Neuronal stem cell (in vitro differentiated cells): ENCODE measurements at regions not wholly inside any gene's neighbourhood (a gene's known extent, or its start where the extent isn't known, plus 50 kb on each side); places are given as distances from the start of the nearest gene placed in this dataset.

Experiments
- DNase-seq: peaks from one replicate; pipeline ENCODE4 v3.0.0-alpha.2; 2013; ENCODE audit warnings: low spot score
- H2AFZ ChIP-seq: one replicate; pipeline ENCODE4 v1.6.1; 2013; ENCODE audit warnings: mild to moderate bottlenecking, low read length, inconsistent platforms
- H2AK5ac ChIP-seq: 2 replicates; pipeline ENCODE4 v1.6.1; 2013; ENCODE audit warnings: low read depth, mild to moderate bottlenecking, inconsistent platforms, low read length, moderate library complexity, mixed read lengths
- H2BK120ac ChIP-seq: 2 replicates; pipeline ENCODE4 v1.6.1; 2013; ENCODE audit warnings: low read depth, mild to moderate bottlenecking, inconsistent platforms, low read length, moderate library complexity, mixed read lengths
- H2BK12ac ChIP-seq: one replicate; pipeline ENCODE4 v1.6.1; 2013; ENCODE audit warnings: low read length, inconsistent platforms
- H2BK15ac ChIP-seq: 2 replicates; pipeline ENCODE4 v1.6.1; 2013; ENCODE audit warnings: mild to moderate bottlenecking, low read length, inconsistent platforms, mixed read lengths
- H2BK5ac ChIP-seq: one replicate; pipeline ENCODE4 v1.6.1; 2013; ENCODE audit warnings: inconsistent platforms, mild to moderate bottlenecking, low read length, moderate library complexity
- H3K14ac ChIP-seq: one replicate; pipeline ENCODE4 v1.6.1; 2013; ENCODE audit warnings: low read length, inconsistent platforms
- H3K18ac ChIP-seq: 2 replicates; pipeline ENCODE4 v1.6.1; 2013; ENCODE audit warnings: low read length, inconsistent platforms
- H3K23ac ChIP-seq: 2 replicates; pipeline ENCODE4 v1.6.1; 2013; ENCODE audit warnings: low read depth, mild to moderate bottlenecking, mixed read lengths, low read length, inconsistent platforms; ENCODE audit not compliant: poor library complexity
- H3K27ac ChIP-seq: replicated peaks from 3 replicates; pipeline ENCODE4 v1.5.1; 2013; ENCODE audit warnings: low read length, inconsistent platforms
- H3K27me3 ChIP-seq, 3 experiments: 2 replicates each; pipeline ENCODE4 v1.6.1; 2013; ENCODE audit warnings: low read length in 3 of 3, mild to moderate bottlenecking in 2 of 3, inconsistent platforms in 1 of 3, low read depth in 1 of 3, mixed read lengths in 1 of 3, moderate library complexity in 1 of 3; ENCODE audit not compliant: control insufficient read depth in 3 of 3, insufficient read depth in 3 of 3
- H3K36me3 ChIP-seq, 2 donors: replicated peaks in 1 of 2; 2 replicates each; pipeline ENCODE4 v1.6.1; 2013; ENCODE audit warnings: low read length in 2 of 2; ENCODE audit not compliant: control insufficient read depth in 2 of 2, insufficient read depth in 2 of 2
- H3K4ac ChIP-seq: 2 replicates; pipeline ENCODE4 v1.6.1; 2013; ENCODE audit warnings: inconsistent platforms, mild to moderate bottlenecking, low read length, moderate library complexity
- H3K4me1 ChIP-seq, 2 donors: 1 replicate in 1 of 2; 2 replicates in 1 of 2; pipeline ENCODE4 v1.6.1; 2013; ENCODE audit warnings: low read length in 2 of 2, low read depth in 1 of 2; ENCODE audit not compliant: control insufficient read depth in 2 of 2, insufficient read depth in 1 of 2
- H3K4me2 ChIP-seq: one replicate; pipeline ENCODE4 v1.6.1; 2013; ENCODE audit warnings: mild to moderate bottlenecking, low read length, inconsistent platforms; ENCODE audit not compliant: insufficient read depth, poor library complexity, severe bottlenecking
- H3K4me3 ChIP-seq, 2 donors: 2 replicates each; pipeline ENCODE4 v1.5.1; 2013; ENCODE audit warnings: low read length in 2 of 2, mild to moderate bottlenecking in 2 of 2, inconsistent platforms in 1 of 2, moderate library complexity in 1 of 2
- H3K79me1 ChIP-seq: one replicate; pipeline ENCODE4 v1.6.1; 2013; ENCODE audit warnings: low read depth, mild to moderate bottlenecking, inconsistent platforms, low read length, moderate library complexity
- H3K9ac ChIP-seq: one replicate; pipeline ENCODE4 v1.6.1; 2013; ENCODE audit warnings: mild to moderate bottlenecking, low read depth, low read length, inconsistent platforms; ENCODE audit not compliant: poor library complexity
- H3K9me3 ChIP-seq, 2 donors: replicated peaks in 1 of 2; 2 replicates each; pipeline versions ENCODE3 to v1.6.1; 2013; ENCODE audit warnings: low read length in 2 of 2, mild to moderate bottlenecking in 2 of 2, inconsistent platforms in 1 of 2, low read depth in 1 of 2, mixed read lengths in 1 of 2, moderate library complexity in 1 of 2; ENCODE audit not compliant: control insufficient read depth in 2 of 2, insufficient read depth in 1 of 2
- H4K8ac ChIP-seq: one replicate; pipeline ENCODE4 v1.6.1; 2013; ENCODE audit warnings: low read depth, mild to moderate bottlenecking, inconsistent platforms, low read length, moderate library complexity
- H4K91ac ChIP-seq: one replicate; pipeline ENCODE4 v1.6.1; 2013; ENCODE audit warnings: low read length, low read depth, mild to moderate bottlenecking, inconsistent platforms; ENCODE audit not compliant: poor library complexity
- WGBS, 2 donors: extraction: QIAGEN DNeasy Blood & Tissue Kit; methylation state at CpG; one replicate each; pipeline ENCODE4 v1.1.7; 2013; ENCODE audit warnings: missing lambda C conversion rate in 2 of 2, mixed read lengths in 1 of 2; ENCODE audit not compliant: insufficient read length in 2 of 2, insufficient replicate concordance in 1 of 2; ENCODE audit errors: extremely low coverage in 2 of 2; 5-methylcytosine and 5-hydroxymethylcytosine counted together

- no peak overlapping the region for H2BK12ac ChIP-seq
- H3K4me3 ChIP-seq, result no peak overlapping the region
- WGBS, 2 donors, result no CpG with 5 or more reads among the region's 7 CpGs
Observed at GRCh38 chr9:3576328-3576727, 50.5 kb upstream of the RFX3 start.

GRCh38 chr9:3575821-3576220 is 50.0 kb upstream of the RFX3 start:
- H2BK12ac ChIP-seq, result no peak overlapping the region
- H2AFZ ChIP-seq, result no peak overlapping the region
- H4K91ac ChIP-seq, result no peak overlapping the region
- no peak overlapping the region for H3K23ac ChIP-seq
- H3K4me3 ChIP-seq, result no peak overlapping the region
- H3K18ac ChIP-seq, result no peak overlapping the region
- H3K79me1 ChIP-seq, result no peaks in the 10 kb centered on the region
- no peak overlapping the region for H2BK120ac ChIP-seq
- no peak overlapping the region for H2BK5ac ChIP-seq
- no peak for DNase-seq
- H3K9ac ChIP-seq, result no peak overlapping the region
- H3K4ac ChIP-seq, result no peak overlapping the region
- peaks cover 0 to 8% of the 10 kb centered on the region in 2 donors for H3K9me3 ChIP-seq
- no peaks in the 10 kb centered on the region for H3K36me3 ChIP-seq
- no peak overlapping the region for H3K27ac ChIP-seq
- H2BK15ac ChIP-seq, result no peak overlapping the region
- no peaks in the 10 kb centered on the region for H3K4me1 ChIP-seq
- H3K4me2 ChIP-seq, result no peak overlapping the region
- no peak overlapping the region for H4K8ac ChIP-seq
- H3K27me3 ChIP-seq, result no peaks in the 10 kb centered on the region
- no peak overlapping the region for H3K14ac ChIP-seq
- no peak overlapping the region for H2AK5ac ChIP-seq
- no CpG with 5 or more reads among the region's 3 CpGs for WGBS, 2 donors

More at GRCh38 chr9:3576328-3576727, 50.5 kb upstream of the RFX3 start:
- Histone ChIP-seq H3K14ac (no peak overlapping the region), H4K8ac (no peak overlapping the region), H3K4ac (no peak overlapping the region), H3K23ac (no peak overlapping the region), H2AK5ac (no peak overlapping the region), H2BK120ac (no peak overlapping the region), H2BK15ac (no peak overlapping the region), H2AFZ (no peak overlapping the region), H3K27ac (no peak overlapping the region), H3K4me2 (no peak overlapping the region), H4K91ac (no peak overlapping the region), H3K36me3 (no peaks in the 10 kb centered on the region), H3K27me3 (no peaks in the 10 kb centered on the region), H3K18ac (no peak overlapping the region), H3K4me1 (no peaks in the 10 kb centered on the region), H3K9ac (no peak overlapping the region), H2BK5ac (no peak overlapping the region), H3K9me3 (peaks cover 0 to 12% of the 10 kb centered on the region in 2 donors), H3K79me1 (no peaks in the 10 kb centered on the region)
- no peak for DNase-seq
